Muscle of arm (tissue), 1 donor: ENCODE measurements at regions not wholly inside any gene's neighbourhood (a gene's known extent, or its start where the extent isn't known, plus 50 kb on each side); places are given as distances from the start of the nearest gene placed in this dataset.

Experiments used
- DNase-seq: peaks from one replicate; pipeline ENCODE4 v3.0.0-alpha.2; 2013

DNA sequence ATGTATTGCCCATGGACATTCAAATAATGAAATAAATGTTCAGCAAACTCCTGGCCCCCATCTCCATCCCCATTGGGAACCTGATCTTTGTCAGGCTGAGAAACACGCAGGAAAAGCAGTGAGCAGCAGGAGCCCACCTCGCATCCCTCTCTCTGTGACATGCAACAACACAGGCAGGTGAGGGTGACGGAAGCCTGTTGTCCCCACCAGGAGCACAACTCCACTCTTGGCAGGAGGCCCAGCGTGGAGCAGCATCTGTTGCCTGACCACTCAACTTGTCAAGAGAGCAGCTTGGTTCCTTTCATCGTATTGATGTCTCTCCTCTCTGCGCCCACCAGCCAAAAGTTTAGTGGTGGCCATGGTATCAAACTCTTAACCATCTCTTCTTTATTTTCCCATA is 586.9 kb upstream of the ARID1B start:
- no peak for DNase-seq

DNA sequence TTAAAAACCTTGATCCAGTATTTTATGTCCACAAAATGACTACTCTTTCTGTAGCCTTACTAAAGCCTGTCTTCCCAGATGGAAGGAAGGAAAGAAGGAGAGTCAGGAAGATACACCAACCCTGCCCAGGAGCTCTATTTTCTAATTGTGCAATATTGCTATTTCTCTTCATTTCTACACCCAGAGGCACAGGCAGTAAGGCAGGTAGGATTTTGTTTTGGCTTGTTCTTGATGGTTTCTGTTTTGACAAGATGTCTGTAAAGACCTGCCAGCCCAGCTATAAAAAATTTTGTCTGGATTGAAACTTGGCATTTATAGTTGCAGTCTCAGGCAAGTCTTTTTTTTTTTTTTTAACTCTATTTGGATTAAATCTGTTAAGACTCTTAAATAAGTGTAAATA is 587.5 kb upstream of the ARID1B start:
- no peak for DNase-seq

DNA sequence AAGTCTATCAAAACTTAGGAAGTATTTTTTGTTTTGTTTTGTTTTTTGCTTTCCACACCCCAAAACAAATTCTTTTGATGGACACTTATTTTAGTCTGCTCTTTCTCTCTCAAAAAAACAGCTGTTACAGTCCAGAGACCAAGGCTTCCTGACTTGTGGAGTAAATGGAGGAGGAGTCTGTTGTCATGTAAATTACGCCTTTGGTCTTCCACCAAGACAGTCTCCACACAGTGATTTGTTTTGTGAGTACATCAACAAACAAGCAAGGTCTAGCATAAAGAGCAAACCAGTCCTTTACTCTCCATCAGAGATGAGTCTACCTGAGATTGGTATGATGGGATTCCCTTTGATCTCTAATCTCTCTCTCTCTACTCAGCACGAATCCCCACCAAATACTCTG is 588.0 kb upstream of the ARID1B start:
- no peak for DNase-seq

DNA sequence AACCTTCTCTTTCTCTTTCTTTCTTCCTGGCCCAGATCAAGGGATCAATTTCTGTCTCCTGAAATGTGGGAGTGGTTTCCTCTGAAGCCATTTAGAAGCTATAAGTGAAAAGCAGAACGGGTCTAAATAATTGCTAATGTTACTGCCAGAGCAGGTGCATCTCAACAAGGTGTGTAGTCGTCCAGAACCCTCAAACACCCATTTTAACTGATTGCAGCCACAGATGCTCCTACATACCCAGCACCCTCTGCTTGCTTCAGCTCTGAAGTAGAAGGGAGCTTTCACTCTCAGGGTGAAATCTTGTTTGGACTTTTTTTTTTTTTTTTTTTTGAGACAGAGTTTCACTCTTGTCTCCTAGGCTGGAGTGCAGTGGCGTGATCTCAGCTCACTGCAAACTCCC is 592.1 kb upstream of the ARID1B start:
- DNase-seq = no peak

DNA sequence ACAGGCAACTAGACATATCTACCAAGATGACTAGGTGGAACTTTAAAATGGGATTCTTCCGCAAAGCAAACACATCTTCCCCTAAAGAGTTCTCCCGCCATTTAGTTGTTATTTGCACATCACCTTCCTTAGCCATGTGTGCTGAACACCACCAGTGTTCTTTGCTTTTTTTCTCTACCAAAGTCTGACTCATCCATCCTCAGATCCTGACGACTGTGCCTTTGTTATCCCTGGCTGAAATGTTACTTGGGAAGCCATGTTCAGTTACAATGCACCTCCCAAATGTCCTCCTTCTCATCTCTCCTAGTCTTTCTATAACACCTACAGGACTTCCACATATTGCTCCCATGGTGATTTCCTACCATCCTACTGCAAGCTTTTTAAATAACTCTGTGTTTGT is 593.5 kb upstream of the ARID1B start:
- DNase-seq = no peak

DNA sequence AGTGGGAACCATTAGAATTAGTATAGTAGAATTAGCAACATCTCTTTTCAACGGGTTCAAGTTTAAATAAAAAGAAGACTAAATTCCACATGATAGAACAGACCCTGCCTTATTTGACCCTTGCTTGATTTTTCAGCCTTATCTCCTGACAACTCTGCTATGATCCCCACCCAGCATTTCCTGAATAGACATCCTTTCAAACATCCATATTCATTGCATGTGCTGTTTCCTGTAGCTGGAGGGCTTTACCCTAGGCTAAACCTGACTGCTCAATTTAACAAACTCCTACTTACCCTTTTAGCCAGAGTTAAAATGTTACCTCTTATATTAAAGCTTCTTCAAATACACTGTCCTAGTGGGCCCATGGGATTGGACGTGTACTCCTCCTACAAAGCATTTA is 594.8 kb upstream of the ARID1B start:
- DNase-seq = no peak

DNA sequence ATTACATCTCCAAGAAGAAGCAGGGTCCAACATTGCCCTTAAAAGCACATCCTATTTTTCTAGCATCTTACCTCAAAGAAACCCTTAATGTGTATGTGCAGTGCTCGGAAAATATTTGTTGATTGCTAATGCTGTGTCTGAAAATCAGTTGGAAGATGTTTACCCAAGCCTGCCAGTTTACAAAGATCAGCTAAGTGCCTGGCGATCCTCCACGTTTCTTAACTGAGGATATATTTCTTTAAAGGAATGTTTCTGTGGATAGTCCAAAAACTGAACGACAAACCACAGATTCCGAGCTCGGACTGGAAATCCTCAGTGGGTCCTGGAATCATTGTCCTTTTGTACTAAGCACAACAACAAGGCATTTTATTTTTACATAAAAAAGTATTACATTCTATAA is 595.7 kb upstream of the ARID1B start:
- no peak for DNase-seq

DNA sequence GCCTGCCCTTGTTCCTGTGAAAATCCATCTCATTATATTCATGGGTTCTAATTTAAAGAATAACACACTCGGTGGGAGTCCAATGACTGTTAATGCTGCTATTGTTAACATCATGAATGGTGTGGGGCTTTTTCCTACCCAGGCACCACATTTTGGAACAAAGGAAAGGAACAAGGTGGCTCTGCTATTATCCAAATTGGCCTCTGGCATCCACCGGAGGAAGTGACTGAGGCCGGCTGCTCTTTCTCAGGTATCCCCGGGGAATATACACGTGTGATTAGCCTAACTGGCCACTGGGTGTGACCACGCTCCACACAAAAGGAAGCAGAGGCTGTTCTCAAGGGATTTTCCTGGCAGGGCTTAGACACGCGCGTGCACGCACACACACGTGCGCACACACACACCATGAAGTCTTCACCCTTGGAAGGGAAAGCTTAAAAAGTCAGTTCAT is 601.2 kb upstream of the ARID1B start:
- DNase-seq = no peak

DNA sequence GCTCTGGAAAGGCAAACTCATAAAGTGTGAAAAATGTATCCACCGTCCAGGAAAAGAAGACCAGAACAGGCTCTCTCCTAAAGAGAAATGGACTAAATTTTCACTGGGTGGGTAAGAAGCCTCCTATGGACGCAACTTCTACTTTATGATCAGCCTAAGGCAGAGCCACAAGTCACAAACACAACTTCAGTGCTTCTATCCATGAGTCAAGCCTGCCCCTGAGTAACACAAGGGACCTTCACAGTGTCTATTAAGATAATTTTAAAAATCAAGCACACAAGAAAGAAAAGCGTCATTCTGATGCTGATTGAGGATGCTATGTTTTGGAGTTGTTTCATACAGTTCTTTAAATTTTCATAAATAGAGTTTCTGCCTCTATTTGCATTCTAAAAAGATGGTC is 601.7 kb upstream of the ARID1B start:
- no peak for DNase-seq

DNA sequence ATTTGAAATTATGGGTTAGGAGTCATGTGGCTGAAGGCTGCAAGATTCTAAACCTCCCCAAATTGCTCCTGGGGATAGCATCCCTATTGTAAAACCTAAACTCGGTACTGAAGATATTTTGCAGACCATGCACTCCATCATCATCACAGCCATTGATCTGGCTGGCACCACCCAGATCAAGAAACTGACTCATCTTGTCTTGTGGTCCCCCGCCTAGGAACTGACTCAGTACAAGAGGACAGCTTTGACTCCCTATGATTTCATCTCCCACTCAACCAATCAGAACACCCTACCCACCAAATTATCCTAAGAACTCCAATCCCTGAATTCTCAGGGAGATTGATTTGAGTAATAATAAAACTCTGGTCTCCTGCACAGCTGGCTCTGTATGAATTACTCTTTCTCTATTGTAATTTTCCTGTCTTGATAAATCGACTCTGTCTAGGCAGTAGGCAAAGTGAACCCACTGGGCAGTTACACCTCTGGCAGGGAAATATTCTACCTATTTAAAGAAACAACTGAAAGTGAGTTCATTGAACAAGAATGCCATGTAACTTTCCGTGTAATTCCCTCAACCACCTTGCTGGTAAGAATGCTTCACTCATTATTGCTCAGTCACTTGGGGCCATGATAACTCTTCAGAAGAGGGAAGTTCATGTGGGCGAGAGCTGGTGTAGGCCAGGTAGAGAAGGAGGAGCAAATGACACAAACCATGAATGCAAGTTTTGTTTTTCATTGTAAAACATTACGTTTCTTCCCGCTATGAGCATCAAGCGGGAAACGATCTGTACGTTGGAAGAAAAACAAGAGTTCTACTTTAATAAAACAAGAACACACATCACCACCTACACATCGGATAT is 602.9 kb upstream of the ARID1B start:
- no peak for DNase-seq

DNA sequence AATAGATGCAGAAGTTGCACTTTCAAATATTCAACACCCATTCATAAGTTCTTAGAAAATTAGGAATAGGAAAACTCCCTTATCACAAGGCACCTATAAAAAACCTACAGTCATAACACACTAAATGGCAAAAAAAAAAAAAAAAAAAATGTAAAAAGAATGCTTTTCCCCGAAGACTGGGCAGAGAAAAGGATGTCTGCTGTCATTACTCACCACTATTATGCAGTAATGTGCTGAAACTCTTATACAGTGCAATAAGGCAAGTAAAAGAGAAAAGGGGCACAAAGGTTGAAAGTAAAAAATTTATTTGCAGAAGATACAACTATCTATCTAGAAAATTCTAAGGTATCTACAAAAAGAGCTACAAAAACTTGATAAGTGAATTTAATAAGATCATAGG is 607.8 kb upstream of the ARID1B start:
- no peak for DNase-seq

DNA sequence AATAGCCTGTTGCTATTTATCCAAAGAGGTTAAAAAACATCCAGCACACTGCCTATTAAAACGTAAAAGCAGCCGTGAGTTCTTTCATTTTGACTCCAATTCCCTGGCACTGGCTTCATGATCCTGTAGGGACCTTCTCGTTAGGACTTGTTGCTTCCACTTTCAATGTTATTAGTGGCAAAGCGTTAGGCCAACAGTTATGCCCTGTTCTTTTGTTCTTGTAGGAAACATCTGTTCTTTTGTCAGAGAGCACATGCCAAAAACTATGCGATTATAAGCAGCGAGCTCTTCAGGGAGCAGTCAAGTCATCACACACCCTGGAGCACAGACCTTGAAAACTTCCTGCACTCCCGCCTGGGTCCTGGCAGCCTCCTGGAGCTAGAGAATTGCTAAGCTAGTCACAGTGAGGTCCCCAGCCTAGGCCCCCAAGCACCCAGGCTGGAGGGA is 609.5 kb upstream of the ARID1B start:
- peak; percentile 31 for DNase-seq

DNA sequence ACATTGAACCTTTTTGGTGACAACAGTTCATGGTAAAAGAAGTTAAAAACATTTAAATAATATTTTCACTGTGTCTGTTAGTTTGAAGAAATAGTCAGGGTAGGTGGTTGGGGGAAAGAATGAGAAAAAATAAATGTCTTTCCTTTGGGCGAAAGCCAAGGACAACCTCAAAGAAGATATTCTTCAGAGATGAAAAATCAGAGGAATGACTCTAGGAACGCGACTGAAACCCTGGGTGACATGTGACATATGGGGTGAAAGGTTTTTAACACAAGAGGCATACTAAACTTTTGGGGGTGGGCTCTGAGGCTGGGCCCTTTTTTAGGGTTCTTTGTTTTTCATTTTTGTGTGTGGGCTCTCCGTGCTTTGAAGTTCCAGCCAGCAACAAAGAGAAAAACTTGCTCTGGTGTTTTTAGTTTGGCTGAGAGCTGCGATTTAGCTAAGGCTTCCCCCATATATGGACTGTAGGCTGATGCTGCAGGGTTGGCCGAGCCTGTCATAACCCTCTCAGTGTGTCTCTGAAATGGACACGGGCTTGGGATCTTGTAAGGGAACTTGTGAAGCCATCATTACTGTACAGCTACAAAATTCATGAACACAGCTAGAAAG is 610.1 kb upstream of the ARID1B start:
- peak; percentile 18 for DNase-seq

DNA sequence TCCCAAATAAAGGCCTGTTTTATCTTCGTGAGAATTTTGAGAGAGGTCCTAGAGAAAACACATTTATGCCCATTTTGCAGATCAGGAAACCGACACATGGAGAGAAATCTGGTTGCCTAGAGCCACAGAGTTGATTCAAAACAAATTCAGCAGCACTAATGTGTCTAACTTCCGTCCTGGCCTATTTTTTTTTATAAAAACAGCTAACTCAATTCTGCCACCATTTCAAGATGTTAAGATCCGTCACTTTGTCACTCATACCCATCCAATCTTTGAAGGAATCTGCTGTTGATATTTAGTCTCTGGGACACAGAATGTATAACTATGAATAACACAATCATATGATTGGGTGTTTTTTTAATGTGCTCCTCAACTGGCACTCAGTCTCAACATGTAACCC is 611.1 kb upstream of the ARID1B start:
- no peak for DNase-seq

DNA sequence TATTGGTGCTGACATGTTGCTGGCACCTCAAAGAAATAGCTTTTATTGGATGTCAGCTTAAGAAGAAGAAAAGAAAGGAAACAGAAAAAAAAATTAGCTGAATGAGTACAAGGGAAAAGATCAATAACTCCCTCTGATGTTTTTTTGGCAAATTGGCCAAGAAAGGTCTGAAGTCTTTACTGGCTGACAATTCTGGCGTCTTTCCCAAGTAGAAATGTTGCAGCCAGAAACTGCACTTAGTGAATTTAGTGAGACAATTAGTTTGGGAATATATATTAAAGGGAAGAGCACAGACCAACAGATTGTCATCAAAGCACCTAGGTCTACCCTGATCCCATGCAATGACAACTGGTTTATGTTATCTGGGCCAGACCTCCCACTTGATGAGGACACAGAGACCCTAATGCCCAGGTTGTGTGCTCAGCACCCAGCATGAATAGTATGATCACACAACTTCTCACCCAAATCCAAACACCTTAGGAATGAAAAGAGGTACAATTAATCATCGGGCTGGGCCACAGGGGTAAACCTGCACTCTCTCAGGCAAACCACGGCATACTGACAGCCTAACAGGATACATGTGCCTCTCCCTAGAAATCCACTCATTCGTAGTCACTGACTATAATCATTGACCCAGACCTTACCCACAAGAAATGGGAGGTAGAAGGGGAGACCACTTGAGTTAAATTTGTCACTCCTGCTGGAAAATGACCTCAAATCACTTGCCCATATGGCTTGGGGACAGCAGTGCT is 612.3 kb upstream of the ARID1B start:
- no peak for DNase-seq

DNA sequence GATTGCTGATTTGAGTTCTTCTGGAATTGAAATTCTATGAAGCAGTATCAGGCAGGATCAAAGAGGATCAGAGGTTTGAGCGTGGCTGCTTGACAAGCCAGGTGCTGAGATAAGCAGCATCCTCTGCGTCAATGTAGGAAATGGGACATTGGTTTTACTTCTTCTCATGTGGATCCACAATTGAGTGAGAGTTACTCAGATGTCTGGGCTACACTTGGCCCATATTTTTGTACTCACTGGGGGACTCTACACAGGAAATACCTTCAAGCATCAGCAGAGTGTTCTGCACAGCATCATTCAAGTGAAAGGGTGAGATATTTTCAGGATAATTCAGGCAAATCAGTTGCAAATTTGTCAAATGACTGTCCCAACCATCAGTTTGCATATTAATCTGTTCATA is 613.9 kb upstream of the ARID1B start:
- DNase-seq = no peak

DNA sequence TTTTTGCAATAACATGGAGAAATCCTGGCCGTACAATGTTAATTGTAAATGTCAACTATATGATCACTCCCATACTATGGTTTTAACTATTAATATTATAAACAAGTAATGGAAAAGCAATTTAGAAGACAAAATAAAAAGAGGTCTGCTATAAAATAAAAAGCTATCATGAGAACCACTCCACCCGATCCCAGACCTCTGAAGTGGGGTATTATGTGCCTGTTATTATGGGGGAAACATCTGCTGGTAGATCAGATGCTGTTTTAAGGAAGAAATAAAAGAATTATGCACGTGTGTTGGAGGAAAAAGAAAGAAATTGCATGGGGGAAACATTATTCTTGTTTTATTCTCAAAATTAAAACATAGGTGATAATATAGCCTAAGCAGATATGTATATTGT is 615.7 kb upstream of the ARID1B start:
- DNase-seq = no peak

DNA sequence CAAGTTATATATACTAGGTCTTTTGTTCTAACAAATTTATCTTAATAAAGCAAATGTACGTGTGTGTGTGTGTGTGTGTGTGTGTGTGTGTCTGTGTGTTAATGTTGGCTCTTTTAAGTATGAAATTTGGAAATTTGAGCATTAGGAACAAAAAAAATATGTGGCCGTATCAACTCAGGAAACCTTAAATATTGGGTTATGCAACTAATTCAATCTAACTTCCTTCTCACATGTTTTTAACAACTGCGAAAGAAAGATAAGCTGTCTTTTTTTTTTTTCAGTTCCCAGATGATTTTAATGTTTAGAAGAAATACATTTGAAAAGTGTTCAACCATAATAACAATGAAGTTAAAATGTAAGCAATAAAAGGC is 616.4 kb upstream of the ARID1B start:
- no peak for DNase-seq

DNA sequence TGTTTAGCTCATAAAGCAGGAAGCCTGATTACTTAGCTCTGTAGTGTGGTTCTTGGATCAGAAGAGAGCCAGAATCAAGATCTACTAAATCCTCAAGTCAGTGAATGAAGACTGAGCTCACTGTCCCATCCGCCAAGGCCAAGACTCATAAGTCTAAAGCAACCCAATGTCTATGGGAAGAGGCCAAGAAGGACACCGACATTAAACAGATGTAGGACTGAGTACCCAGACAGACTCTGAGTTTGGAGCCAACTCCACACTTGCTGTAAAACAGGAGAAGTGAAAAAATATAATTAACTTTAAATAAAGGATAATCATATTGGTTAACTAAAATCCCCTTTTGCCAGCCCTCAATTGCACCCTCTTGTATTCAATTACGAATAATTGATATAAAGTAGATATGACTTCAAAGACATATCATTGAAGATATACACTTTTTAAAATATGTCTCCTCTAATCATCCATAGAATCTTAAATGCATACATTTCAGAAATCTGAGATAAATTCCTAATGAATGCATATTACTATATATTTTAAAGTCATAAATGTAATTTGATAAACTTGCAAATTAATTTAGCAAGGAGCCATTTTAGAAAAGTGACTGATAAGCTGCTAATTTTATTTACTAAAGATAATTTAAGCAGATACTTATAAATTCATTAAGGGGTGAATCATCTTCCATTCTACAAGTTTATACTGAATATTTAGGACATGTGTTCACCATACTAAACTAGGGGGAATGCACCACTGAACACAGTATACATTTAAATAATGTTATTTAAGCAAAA is 617.0 kb upstream of the ARID1B start:
- no peak for DNase-seq

DNA sequence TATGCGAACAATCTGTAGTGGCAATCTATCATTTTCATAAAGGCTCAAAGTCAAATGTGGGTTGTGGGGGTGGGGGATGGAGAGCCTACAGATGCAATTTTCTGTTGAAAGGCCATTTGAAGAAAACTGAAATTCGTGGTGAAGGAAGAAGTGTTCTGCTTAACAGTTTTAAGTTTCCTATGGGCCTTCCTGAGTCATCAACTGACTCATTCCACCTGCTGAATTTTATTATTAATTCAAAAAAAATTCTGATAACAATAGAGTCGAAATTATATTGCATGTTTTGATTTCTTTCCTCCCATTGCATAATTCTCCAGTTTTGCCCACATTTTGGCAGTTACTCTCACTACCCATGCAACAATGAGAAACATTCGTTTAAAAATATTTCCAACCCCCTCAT is 622.3 kb upstream of the ARID1B start:
- DNase-seq = no peak

DNA sequence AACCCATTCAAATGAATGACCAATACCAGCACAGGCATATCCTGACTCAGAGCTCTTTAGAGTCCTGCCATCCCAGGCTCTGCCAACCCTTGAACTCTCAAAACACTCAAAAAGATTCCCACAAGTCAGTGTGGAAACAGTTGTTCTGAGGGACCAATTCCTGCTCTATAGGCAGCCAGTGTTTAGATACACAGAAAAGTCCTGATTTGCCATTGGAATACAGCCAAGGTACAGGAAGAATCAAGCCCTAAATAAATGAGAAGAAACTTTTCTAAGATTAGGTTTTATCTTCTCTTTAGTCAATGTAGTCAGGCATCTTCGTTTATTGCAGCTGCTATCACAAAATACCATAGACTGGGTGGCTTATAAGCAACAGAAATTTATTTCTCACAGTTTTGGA is 626.8 kb upstream of the ARID1B start:
- no peak for DNase-seq

DNA sequence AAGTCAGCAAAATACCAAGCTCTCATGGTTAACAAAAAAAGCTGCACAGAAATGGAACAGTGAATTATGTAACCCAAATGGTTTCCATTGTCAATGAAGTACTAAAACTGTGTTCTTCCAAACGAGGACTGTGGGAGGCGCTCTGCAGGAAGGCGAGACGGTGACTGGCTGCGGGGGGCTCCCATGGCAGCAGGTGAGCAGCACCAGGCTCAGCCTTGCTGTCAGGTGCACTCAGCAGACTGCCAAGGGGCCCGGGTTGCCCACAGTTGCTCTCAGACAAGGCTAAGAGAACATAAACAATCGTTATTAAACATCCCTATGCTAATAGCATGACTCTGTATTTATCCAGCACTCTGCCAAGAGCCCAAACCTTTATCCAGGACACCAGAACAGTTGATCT is 630.3 kb upstream of the ARID1B start:
- no peak for DNase-seq
